HepG2 (cell line): ENCODE measurements at regions not wholly inside any gene's neighbourhood (a gene's known extent, or its start where the extent isn't known, plus 50 kb on each side); places are given as distances from the start of the nearest gene placed in this dataset.

Experiments used
- ATAC-seq: fragments of 200-7000 bp; cut with Tn5 transposase; 3 replicates; pipeline ENCODE4 v1.9.1; 2020; ENCODE audit warnings: mild to moderate bottlenecking, moderate library complexity
- BruUV-seq: library from RNA; stranded (reverse); fragments of 400-500 nt; replicated peaks from 2 replicates; lab custom pipeline; 2021; lab: Mats Ljungman, UMichigan
- CTCF ChIA-PET: fragments of 300-600 bp; formaldehyde crosslinking; extraction: SDS; loops from one replicate; lab custom pipeline; 2021; ENCODE audit warnings: low total read pairs, inconsistent platforms, low intra/inter-chr PET ratio; lab: Yijun Ruan, JAX
- POLR2A ChIA-PET: fragments of 350-600 bp; sonication (Branson Sonifier 250); formaldehyde crosslinking; loops from one replicate; lab custom pipeline; 2020; ENCODE audit warnings: antibody characterized with exemption, inconsistent platforms; lab: Yijun Ruan, JAX
- DNase-seq: peaks from one replicate; pipeline ENCODE4 v3.0.0-alpha.2; 2015; ENCODE audit warnings: low spot score
- FAIRE-seq: peaks from 3 replicates; lab custom pipeline; 2011; peaks lifted over from hg19 to GRCh38; lab: Jason Lieb, UNC
- H2AFZ ChIP-seq: one replicate; pipeline ENCODE4 v1.6.1; 2011; ENCODE audit warnings: low read length, inconsistent platforms
- H3K27ac ChIP-seq: fragments of 300-600 bp; 3 replicates; pipeline ENCODE4 v1.8.0; 2011; ENCODE audit warnings: mixed run types, mild to moderate bottlenecking, mixed read lengths, low read length, inconsistent platforms; ENCODE audit not compliant: insufficient read depth; ENCODE audit errors: extremely low read length
- H3K27me3 ChIP-seq, 2 experiments: fragments of 200-600 bp in 1 of 2; 2 replicates in 1 of 2; 3 replicates in 1 of 2; pipeline versions ENCODE4 v1.6.0 to v1.8.0; 2011; ENCODE audit warnings: low read length in 2 of 2, mild to moderate bottlenecking in 2 of 2, moderate library complexity in 2 of 2, inconsistent platforms in 1 of 2; ENCODE audit not compliant: insufficient read depth in 2 of 2, control insufficient read depth in 1 of 2
- H3K36me3 ChIP-seq, 2 experiments: fragments of 200-600 bp in 1 of 2; replicated peaks in 1 of 2; 2 replicates in 1 of 2; 3 replicates in 1 of 2; pipeline versions ENCODE4 v1.5.1 to v1.8.0; 2011; ENCODE audit warnings: low read length in 2 of 2, inconsistent platforms in 1 of 2; ENCODE audit not compliant: insufficient read depth in 2 of 2, control insufficient read depth in 1 of 2
- H3K4me1 ChIP-seq: 2 replicates; pipeline ENCODE4 v1.5.1; 2012; ENCODE audit warnings: low read length, inconsistent platforms; ENCODE audit not compliant: insufficient read depth
- H3K4me2 ChIP-seq: 2 replicates; pipeline ENCODE4 v1.6.0; 2011; ENCODE audit warnings: low read depth, low read length, inconsistent platforms
- H3K4me3 ChIP-seq, 3 experiments: fragments of 200-600 bp in 1 of 3; sonication (generic), shearing (Covaris generic) in 1 of 3; replicated peaks in 1 of 3; 2 replicates each; pipeline ENCODE4 v1.5.1; 2011 to 2016; ENCODE audit warnings: low read length in 3 of 3, inconsistent platforms in 2 of 3, low read depth in 2 of 3, mild to moderate bottlenecking in 2 of 3, control low read depth in 1 of 3, mixed read lengths in 1 of 3; ENCODE audit not compliant: insufficient read depth in 1 of 3
- H3K79me2 ChIP-seq: one replicate; pipeline ENCODE4 v1.6.1; 2011; ENCODE audit warnings: low read length, inconsistent platforms; ENCODE audit not compliant: insufficient read depth
- H3K9ac ChIP-seq: 2 replicates; pipeline ENCODE4 v1.6.0; 2011; ENCODE audit warnings: mild to moderate bottlenecking, low read depth, low read length, inconsistent platforms; ENCODE audit not compliant: insufficient read depth
- H3K9me3 ChIP-seq: 2 replicates; pipeline ENCODE4 v1.5.1; 2012; ENCODE audit warnings: mild to moderate bottlenecking, low read length
- H4K20me1 ChIP-seq: 2 replicates; pipeline ENCODE4 v1.6.0; 2011; ENCODE audit warnings: inconsistent platforms, mild to moderate bottlenecking, low read length, moderate library complexity; ENCODE audit not compliant: insufficient read depth
- CEBPZ ChIP-seq: IDR thresholded peaks from 2 replicates; pipeline ENCODE4 v1.6.1; 2012; ENCODE audit warnings: low read length, improper control_type of control experiment
- MAFF ChIP-seq: IDR thresholded peaks from 2 replicates; pipeline ENCODE4 v1.6.1; 2011; ENCODE audit warnings: low read depth, low read length, improper control_type of control experiment
- MEIS1 ChIP-seq: sonication (generic); formaldehyde crosslinking; IDR thresholded peaks from 2 replicates; pipeline ENCODE4 v1.9.0; 2021; ENCODE audit warnings: mild to moderate bottlenecking, missing genetic modification reagents, moderate library complexity, borderline replicate concordance
- MIXL1 ChIP-seq: IDR thresholded peaks from 2 replicates; pipeline ENCODE4 v1.6.1; 2016
- SATB2 ChIP-seq: sonication (generic); formaldehyde crosslinking; IDR thresholded peaks from 2 replicates; pipeline ENCODE4 v1.5.0; 2020; ENCODE audit warnings: missing genetic modification reagents
- ZBTB7A ChIP-seq: sonication (generic); formaldehyde crosslinking; IDR thresholded peaks from 2 replicates; pipeline ENCODE4 v1.8.0; 2022; ENCODE audit warnings: mild to moderate bottlenecking, missing genetic modification reagents
- ZFX ChIP-seq: sonication (generic); formaldehyde crosslinking; IDR thresholded peaks from 2 replicates; pipeline ENCODE4 v1.4.0; 2020; ENCODE audit warnings: mild to moderate bottlenecking, low read depth, missing genetic modification reagents, moderate library complexity
- ZMYM4 ChIP-seq: sonication (generic); formaldehyde crosslinking; IDR thresholded peaks from 2 replicates; pipeline ENCODE4 v1.8.1; 2023; ENCODE audit warnings: mild to moderate bottlenecking, missing genetic modification reagents
- ZNF30 ChIP-seq: sonication (generic); formaldehyde crosslinking; IDR thresholded peaks from 2 replicates; pipeline ENCODE4 v1.5.0; 2020; ENCODE audit warnings: mild to moderate bottlenecking, missing genetic modification reagents
- ZNF326 ChIP-seq: sonication (generic); formaldehyde crosslinking; IDR thresholded peaks from 2 replicates; pipeline ENCODE4 v1.4.0; 2020; ENCODE audit warnings: missing genetic modification reagents, borderline replicate concordance
- ZNF772 ChIP-seq: sonication (generic); formaldehyde crosslinking; IDR thresholded peaks from 2 replicates; pipeline ENCODE4 v1.5.0; 2020; ENCODE audit warnings: mild to moderate bottlenecking, missing genetic modification reagents
- ZNF784 ChIP-seq: sonication (generic); formaldehyde crosslinking; IDR thresholded peaks from 2 replicates; pipeline ENCODE4 v1.5.1; 2020; ENCODE audit warnings: missing genetic modification reagents, mild to moderate bottlenecking, borderline replicate concordance
- WGBS: methylation state at CpG from one replicate; pipeline ENCODE4 v1.1.6; 2017; ENCODE audit warnings: low lambda C conversion rate; 5-methylcytosine and 5-hydroxymethylcytosine counted together
- in situ Hi-C: cut with HindIII; loops from 2 replicates; pipeline ENCODE4 v1.10.0; 2017; ENCODE audit warnings: low pct_unique_long_range_greater_than_20kb; ENCODE audit not compliant: extremely low pct_ligation_motif_present
- intact Hi-C: fragments of 100-400 bp; cut with micrococcal nuclease; formaldehyde crosslinking; loops from one replicate; pipeline ENCODE4 v1.10.0; 2022; ENCODE audit not compliant: unreplicated experiment
- TF ChIP-seq, protein P1 (sequence below): sonication (generic); formaldehyde crosslinking; IDR thresholded peaks from 2 replicates; pipeline ENCODE4 v1.9.0; 2021; ENCODE audit warnings: missing genetic modification reagents, mild to moderate bottlenecking, borderline replicate concordance
- TF ChIP-seq, protein P2 (sequence below): sonication (generic); formaldehyde crosslinking; IDR thresholded peaks from 2 replicates; pipeline ENCODE4 v1.5.0; 2020; ENCODE audit warnings: missing genetic modification reagents

DNA sequence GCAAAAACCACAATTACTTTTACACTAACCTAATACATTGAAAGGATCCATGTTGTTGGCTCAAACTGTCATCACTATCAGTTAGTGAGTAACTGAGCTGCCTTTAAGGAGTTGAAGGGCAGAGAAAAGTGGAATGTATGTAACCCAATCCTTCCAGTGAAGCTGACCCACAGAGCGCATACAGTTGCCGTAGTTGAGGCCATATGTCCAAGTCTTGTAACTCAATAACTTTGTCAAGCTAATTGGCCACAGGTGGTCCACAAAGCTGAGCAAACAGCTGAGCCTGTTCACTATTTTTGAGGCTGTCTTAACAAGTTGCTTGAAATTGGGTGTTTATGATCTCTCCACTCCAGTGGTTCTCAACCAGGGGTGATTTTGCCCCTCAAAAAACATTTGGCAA, 169.0 kb upstream of the SLC24A5 start:
- Histone ChIP-seq H3K4me2 (no peak overlapping the region), H4K20me1 (no peaks in the 10 kb centered on the region), H3K9me3 (peaks cover 27% of the 10 kb centered on the region), H3K27me3 (no peaks in the 10 kb centered on the region), H3K4me3 (no peak overlapping the region), H2AFZ (no peak overlapping the region), H3K9ac (no peak overlapping the region), H3K4me1 (no peaks in the 10 kb centered on the region), H3K36me3 (no peaks in the 10 kb centered on the region), H3K79me2 (no peaks in the 10 kb centered on the region), H3K27ac (no peak overlapping the region)
- POLR2A ChIA-PET, result no interaction called here
- intact Hi-C loops, result no loop called here
- CTCF ChIA-PET, result no interaction called here
- no peak for DNase-seq
- no peak for TF ChIP-seq MIXL1 (CRISPR knock-in tag)
- in situ Hi-C loops, result no loop called here
- 0% methylated on average over 2 of the region's 2 CpGs for WGBS
- BruUV-seq, result no TSS peak
- ATAC-seq, result no peak
- no peak for FAIRE-seq

- Histone ChIP-seq H3K4me2 (no peak overlapping the region), H3K4me3 (no peak overlapping the region), H4K20me1 (no peaks in the 10 kb centered on the region), H3K4me1 (no peaks in the 10 kb centered on the region), H3K79me2 (no peaks in the 10 kb centered on the region), H3K9ac (no peak overlapping the region), H3K9me3 (peaks cover 30% of the 10 kb centered on the region), H3K27ac (no peak overlapping the region), H3K36me3 (no peaks in the 10 kb centered on the region), H2AFZ (no peak overlapping the region), H3K27me3 (no peaks in the 10 kb centered on the region)
- POLR2A ChIA-PET, result no interaction called here
- in situ Hi-C loops, result no loop called here
- BruUV-seq, result no TSS peak
- FAIRE-seq, result no peak
- no peak for DNase-seq
- WGBS, result 1% methylated on average over 3 of the region's 3 CpGs
- CTCF ChIA-PET, result no interaction called here
- intact Hi-C loops, result no loop called here
- no peak for ATAC-seq
- TF ChIP-seq CEBPZ (no peak), ZBTB7A (CRISPR knock-in tag) (no peak), ZNF772 (CRISPR knock-in tag) (no peak), ZNF784 (no peak), ZNF30 (CRISPR knock-in tag) (no peak), ZNF326 (no peak), SATB2 (CRISPR knock-in tag) (no peak), MEIS1 (CRISPR knock-in tag) (no peak), MAFF (no peak), ZMYM4 (CRISPR knock-in tag) (no peak), ZFX (no peak)
- TF ChIP-seq, protein P1, sequence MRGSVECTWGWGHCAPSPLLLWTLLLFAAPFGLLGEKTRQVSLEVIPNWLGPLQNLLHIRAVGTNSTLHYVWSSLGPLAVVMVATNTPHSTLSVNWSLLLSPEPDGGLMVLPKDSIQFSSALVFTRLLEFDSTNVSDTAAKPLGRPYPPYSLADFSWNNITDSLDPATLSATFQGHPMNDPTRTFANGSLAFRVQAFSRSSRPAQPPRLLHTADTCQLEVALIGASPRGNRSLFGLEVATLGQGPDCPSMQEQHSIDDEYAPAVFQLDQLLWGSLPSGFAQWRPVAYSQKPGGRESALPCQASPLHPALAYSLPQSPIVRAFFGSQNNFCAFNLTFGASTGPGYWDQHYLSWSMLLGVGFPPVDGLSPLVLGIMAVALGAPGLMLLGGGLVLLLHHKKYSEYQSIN (CRISPR knock-in tag), result no peak
- TF ChIP-seq, protein P2, sequence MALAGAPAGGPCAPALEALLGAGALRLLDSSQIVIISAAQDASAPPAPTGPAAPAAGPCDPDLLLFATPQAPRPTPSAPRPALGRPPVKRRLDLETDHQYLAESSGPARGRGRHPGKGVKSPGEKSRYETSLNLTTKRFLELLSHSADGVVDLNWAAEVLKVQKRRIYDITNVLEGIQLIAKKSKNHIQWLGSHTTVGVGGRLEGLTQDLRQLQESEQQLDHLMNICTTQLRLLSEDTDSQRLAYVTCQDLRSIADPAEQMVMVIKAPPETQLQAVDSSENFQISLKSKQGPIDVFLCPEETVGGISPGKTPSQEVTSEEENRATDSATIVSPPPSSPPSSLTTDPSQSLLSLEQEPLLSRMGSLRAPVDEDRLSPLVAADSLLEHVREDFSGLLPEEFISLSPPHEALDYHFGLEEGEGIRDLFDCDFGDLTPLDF (CRISPR knock-in tag), result no peak
Observed at GRCh38 chr15:47954196-47954595, 166.6 kb upstream of the SLC24A5 start.
